ENCODE measurements at regions not wholly inside any gene's neighbourhood (a gene's known extent, or its start where the extent isn't known, plus 50 kb on each side); places are given as distances from the start of the nearest gene placed in this dataset.

- TF ChIP-seq EZH2 (IDR thresholded peaks at IDR 0.05; ENCODE audit: borderline replicate concordance, low read length): no peak
- TF ChIP-seq, protein P1, sequence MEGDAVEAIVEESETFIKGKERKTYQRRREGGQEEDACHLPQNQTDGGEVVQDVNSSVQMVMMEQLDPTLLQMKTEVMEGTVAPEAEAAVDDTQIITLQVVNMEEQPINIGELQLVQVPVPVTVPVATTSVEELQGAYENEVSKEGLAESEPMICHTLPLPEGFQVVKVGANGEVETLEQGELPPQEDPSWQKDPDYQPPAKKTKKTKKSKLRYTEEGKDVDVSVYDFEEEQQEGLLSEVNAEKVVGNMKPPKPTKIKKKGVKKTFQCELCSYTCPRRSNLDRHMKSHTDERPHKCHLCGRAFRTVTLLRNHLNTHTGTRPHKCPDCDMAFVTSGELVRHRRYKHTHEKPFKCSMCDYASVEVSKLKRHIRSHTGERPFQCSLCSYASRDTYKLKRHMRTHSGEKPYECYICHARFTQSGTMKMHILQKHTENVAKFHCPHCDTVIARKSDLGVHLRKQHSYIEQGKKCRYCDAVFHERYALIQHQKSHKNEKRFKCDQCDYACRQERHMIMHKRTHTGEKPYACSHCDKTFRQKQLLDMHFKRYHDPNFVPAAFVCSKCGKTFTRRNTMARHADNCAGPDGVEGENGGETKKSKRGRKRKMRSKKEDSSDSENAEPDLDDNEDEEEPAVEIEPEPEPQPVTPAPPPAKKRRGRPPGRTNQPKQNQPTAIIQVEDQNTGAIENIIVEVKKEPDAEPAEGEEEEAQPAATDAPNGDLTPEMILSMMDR (IDR thresholded peaks at IDR 0.05; ENCODE audit: low read length): no peak
Observed at GRCh38 chr10:52836816-52837215, 64.2 kb upstream of the MBL2 start.

Measured in OCI-LY1 (cell line).